A549 (cell line): ENCODE measurements at regions not wholly inside any gene's neighbourhood (a gene's known extent, or its start where the extent isn't known, plus 50 kb on each side); places are given as distances from the start of the nearest gene placed in this dataset.

Source experiments
- ATAC-seq, 2 experiments: fragments of 200-7000 bp in 1 of 2; fragments of >200 bp in 1 of 2; cut with Nextera tagmentation in 1 of 2; cut with Tn5 transposase in 1 of 2; 3 replicates each; pipeline versions ENCODE4 v1.8.0 to v1.9.1; 2018 to 2020; ENCODE audit warnings: mild to moderate bottlenecking in 1 of 2, moderate library complexity in 1 of 2
- CTCF ChIA-PET: fragments of 300-600 bp; sonication (Branson Sonifier 250); formaldehyde crosslinking; extraction: SDS; loops from one replicate; lab custom pipeline; 2021; ENCODE audit warnings: antibody characterized with exemption, inconsistent platforms; lab: Yijun Ruan, JAX
- POLR2A ChIA-PET: fragments of 350-600 bp; formaldehyde crosslinking; extraction: SDS; loops from one replicate; lab custom pipeline; 2021; ENCODE audit warnings: antibody characterized with exemption, inconsistent platforms; lab: Yijun Ruan, JAX
- DNase-seq, 2 experiments: peaks; one replicate each; pipeline versions ENCODE4 v3.0.0 to v3.0.0-alpha.2; 2011 to 2016; ENCODE audit warnings: low read depth in 1 of 2, low spot score in 1 of 2
- FAIRE-seq: peaks from 2 replicates; lab custom pipeline; 2011; peaks lifted over from hg19 to GRCh38; lab: Jason Lieb, UNC
- H3K27ac ChIP-seq, 2 experiments: fragments of >200 bp; sonication (Bioruptor Twin); formaldehyde crosslinking; 3 replicates each; pipeline ENCODE4 v1.5.1; 2016 to 2017
- H3K4me1 ChIP-seq: fragments of >200 bp; sonication (Bioruptor Twin); formaldehyde crosslinking; 3 replicates; pipeline ENCODE4 v1.6.1; 2016
- H3K4me2 ChIP-seq: fragments of >200 bp; sonication (Bioruptor Twin); formaldehyde crosslinking; 3 replicates; pipeline ENCODE4 v1.6.1; 2016
- H3K4me3 ChIP-seq: fragments of >200 bp; sonication (Bioruptor Twin); formaldehyde crosslinking; 3 replicates; pipeline ENCODE4 v1.5.1; 2016
- H3K9me3 ChIP-seq: fragments of >200 bp; sonication (Bioruptor Twin); formaldehyde crosslinking; 3 replicates; pipeline ENCODE4 v1.6.1; 2016
- BHLHE40 ChIP-seq: IDR thresholded peaks from 2 replicates; pipeline ENCODE4 v1.6.1; 2012; ENCODE audit warnings: low read depth, low read length, inconsistent platforms
- CBX2 ChIP-seq: fragments of 200-600 bp; sonication (generic); IDR thresholded peaks from 2 replicates; pipeline ENCODE4 v1.6.1; 2016; ENCODE audit warnings: low read depth, mild to moderate bottlenecking, borderline replicate concordance
- CEBPB ChIP-seq, 2 experiments: fragments of >200 bp in 1 of 2; sonication (Bioruptor Twin) in 1 of 2; formaldehyde crosslinking in 1 of 2; IDR thresholded peaks; 2 replicates each; pipeline ENCODE4 v1.6.1; 2012 to 2016
- ESRRA ChIP-seq: fragments of 150-350 bp; IDR thresholded peaks from 2 replicates; pipeline ENCODE4 v1.6.1; 2014; ENCODE audit warnings: mild to moderate bottlenecking, low read length, borderline replicate concordance
- FOSB ChIP-seq: fragments of 250-450 bp; sonication (Bioruptor Pico); IDR thresholded peaks from 2 replicates; pipeline ENCODE4 v1.5.0; 2020; ENCODE audit warnings: mild to moderate bottlenecking, moderate library complexity
- FOXS1 ChIP-seq: fragments of 250-450 bp; sonication (Bioruptor Pico); IDR thresholded peaks from 2 replicates; pipeline ENCODE4 v1.5.0; 2020; ENCODE audit warnings: mild to moderate bottlenecking, moderate library complexity
- HOXA7 ChIP-seq: fragments of 250-450 bp; sonication (Bioruptor Pico); IDR thresholded peaks from 2 replicates; pipeline ENCODE4 v1.5.0; 2020; ENCODE audit warnings: mild to moderate bottlenecking, moderate library complexity
- HOXB5 ChIP-seq: fragments of 250-450 bp; sonication (Bioruptor Pico); IDR thresholded peaks from 2 replicates; pipeline ENCODE4 v1.5.0; 2020; ENCODE audit warnings: mild to moderate bottlenecking, moderate library complexity
- KDM5A ChIP-seq: fragments of 200-600 bp; sonication (generic); IDR thresholded peaks from 2 replicates; pipeline ENCODE4 v1.6.1; 2016; ENCODE audit warnings: antibody characterized with exemption, mild to moderate bottlenecking
- NR3C1 ChIP-seq: fragments of >200 bp; sonication (Bioruptor Twin); formaldehyde crosslinking; IDR thresholded peaks from 3 replicates; pipeline ENCODE4 v1.6.1; 2017
- PHF8 ChIP-seq: fragments of 200-600 bp; sonication (generic); IDR thresholded peaks from 2 replicates; pipeline ENCODE4 v1.6.1; 2016; ENCODE audit warnings: low read depth, mild to moderate bottlenecking, antibody characterized with exemption, moderate library complexity, borderline replicate concordance
- RARB ChIP-seq: fragments of 250-450 bp; sonication (Bioruptor Pico); IDR thresholded peaks from 2 replicates; pipeline ENCODE4 v1.8.0; 2021; ENCODE audit warnings: mild to moderate bottlenecking, moderate library complexity
- RCOR1 ChIP-seq: fragments of 150-350 bp; IDR thresholded peaks from 2 replicates; pipeline ENCODE4 v1.6.1; 2014; ENCODE audit warnings: antibody characterized with exemption, low read length, low read depth
- RNF2 ChIP-seq: fragments of 200-600 bp; sonication (generic); IDR thresholded peaks from 2 replicates; pipeline ENCODE4 v1.6.1; 2016; ENCODE audit warnings: low read depth, mild to moderate bottlenecking, antibody characterized with exemption, moderate library complexity, borderline replicate concordance
- SREBF2 ChIP-seq: fragments of 450-650 bp; IDR thresholded peaks from 2 replicates; pipeline ENCODE4 v1.6.1; 2014; ENCODE audit warnings: mild to moderate bottlenecking, moderate library complexity
- TFCP2L1 ChIP-seq: fragments of 250-450 bp; sonication (Bioruptor Pico); IDR thresholded peaks from 2 replicates; pipeline ENCODE4 v1.5.0; 2021; ENCODE audit warnings: mild to moderate bottlenecking
- ZSCAN20 ChIP-seq: fragments of 250-450 bp; sonication (Bioruptor Pico); IDR thresholded peaks from 2 replicates; pipeline ENCODE4 v1.8.0; 2022; ENCODE audit warnings: mild to moderate bottlenecking, moderate library complexity
- WGBS: methylation state at CpG from one replicate; pipeline ENCODE4 v1.1.6; 2017; ENCODE audit errors: missing lambda C conversion rate; 5-methylcytosine and 5-hydroxymethylcytosine counted together
- TF ChIP-seq, protein P1 (sequence below): fragments of 250-450 bp; sonication (Bioruptor Pico); IDR thresholded peaks from 2 replicates; pipeline ENCODE4 v1.5.0; 2021; ENCODE audit warnings: mild to moderate bottlenecking, moderate library complexity, borderline replicate concordance
- TF ChIP-seq, protein P2 (sequence below): fragments of >200 bp; sonication (Bioruptor Twin); formaldehyde crosslinking; IDR thresholded peaks from 3 replicates; pipeline ENCODE4 v1.6.1; 2016
- TF ChIP-seq, protein P3 (sequence below): fragments of >200 bp; sonication (Bioruptor Twin); formaldehyde crosslinking; IDR thresholded peaks from 3 replicates; pipeline ENCODE4 v1.5.1; 2016
- TF ChIP-seq, protein P4 (sequence below): fragments of 250-450 bp; sonication (Bioruptor Pico); IDR thresholded peaks from 2 replicates; pipeline ENCODE4 v1.5.0; 2020; ENCODE audit warnings: low read depth, mild to moderate bottlenecking, moderate library complexity
- TF ChIP-seq, protein P5 (sequence below): IDR thresholded peaks from 2 replicates; pipeline ENCODE4 v1.6.1; 2012; ENCODE audit warnings: low read depth, borderline replicate concordance
- TF ChIP-seq, protein P6 (sequence below): IDR thresholded peaks from 2 replicates; pipeline ENCODE4 v1.6.1; 2012

DNA sequence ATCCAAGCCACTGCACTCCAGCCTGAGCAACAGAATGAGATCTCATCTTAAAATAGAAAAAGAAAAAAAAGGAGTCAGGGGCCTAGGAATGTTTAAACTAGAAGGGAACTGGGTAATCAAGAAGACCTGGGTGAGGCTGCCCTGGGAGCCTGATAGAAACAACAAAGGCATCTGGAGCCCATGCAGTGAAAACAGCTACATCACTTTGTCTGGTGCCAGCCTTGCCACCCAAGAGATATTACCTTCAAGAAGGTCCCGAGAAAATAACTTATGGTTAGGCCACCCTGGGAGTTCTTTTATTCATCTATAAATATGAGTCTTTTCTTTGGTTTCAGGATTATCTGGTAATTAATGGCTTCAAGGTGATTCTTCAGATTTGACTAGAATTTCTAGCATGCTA is 412.1 kb downstream of the METTL15 start:
- Histone ChIP-seq H3K27ac (peak overlapping the region in 1 of 2 experiments; percentile 29; a peak in 1 of 6 replicates), H3K4me1 (no peaks in the 10 kb centered on the region), H3K4me3 (no peak overlapping the region), H3K9me3 (peaks cover 15% of the 10 kb centered on the region), H3K4me2 (no peak overlapping the region)
- DNase-seq (no peak), FAIRE-seq (no peak), ATAC-seq (no peak)
- 88% methylated on average over 1 of the region's 1 CpG for WGBS
- TF ChIP-seq PHF8, result no peak
- no peak for TF ChIP-seq RNF2
- TF ChIP-seq, protein P1, sequence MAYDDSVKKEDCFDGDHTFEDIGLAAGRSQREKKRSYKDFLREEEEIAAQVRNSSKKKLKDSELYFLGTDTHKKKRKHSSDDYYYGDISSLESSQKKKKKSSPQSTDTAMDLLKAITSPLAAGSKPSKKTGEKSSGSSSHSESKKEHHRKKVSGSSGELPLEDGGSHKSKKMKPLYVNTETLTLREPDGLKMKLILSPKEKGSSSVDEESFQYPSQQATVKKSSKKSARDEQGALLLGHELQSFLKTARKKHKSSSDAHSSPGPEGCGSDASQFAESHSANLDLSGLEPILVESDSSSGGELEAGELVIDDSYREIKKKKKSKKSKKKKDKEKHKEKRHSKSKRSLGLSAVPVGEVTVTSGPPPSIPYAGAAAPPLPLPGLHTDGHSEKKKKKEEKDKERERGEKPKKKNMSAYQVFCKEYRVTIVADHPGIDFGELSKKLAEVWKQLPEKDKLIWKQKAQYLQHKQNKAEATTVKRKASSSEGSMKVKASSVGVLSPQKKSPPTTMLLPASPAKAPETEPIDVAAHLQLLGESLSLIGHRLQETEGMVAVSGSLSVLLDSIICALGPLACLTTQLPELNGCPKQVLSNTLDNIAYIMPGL, result no peak
- no peak for TF ChIP-seq BHLHE40
- TF ChIP-seq, protein P2, sequence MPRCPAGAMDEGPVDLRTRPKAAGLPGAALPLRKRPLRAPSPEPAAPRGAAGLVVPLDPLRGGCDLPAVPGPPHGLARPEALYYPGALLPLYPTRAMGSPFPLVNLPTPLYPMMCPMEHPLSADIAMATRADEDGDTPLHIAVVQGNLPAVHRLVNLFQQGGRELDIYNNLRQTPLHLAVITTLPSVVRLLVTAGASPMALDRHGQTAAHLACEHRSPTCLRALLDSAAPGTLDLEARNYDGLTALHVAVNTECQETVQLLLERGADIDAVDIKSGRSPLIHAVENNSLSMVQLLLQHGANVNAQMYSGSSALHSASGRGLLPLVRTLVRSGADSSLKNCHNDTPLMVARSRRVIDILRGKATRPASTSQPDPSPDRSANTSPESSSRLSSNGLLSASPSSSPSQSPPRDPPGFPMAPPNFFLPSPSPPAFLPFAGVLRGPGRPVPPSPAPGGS, result no peak
- TF ChIP-seq FOXS1, result no peak
- no peak for TF ChIP-seq TFCP2L1 (CRISPR knock-in tag)
- TF ChIP-seq, protein P3, sequence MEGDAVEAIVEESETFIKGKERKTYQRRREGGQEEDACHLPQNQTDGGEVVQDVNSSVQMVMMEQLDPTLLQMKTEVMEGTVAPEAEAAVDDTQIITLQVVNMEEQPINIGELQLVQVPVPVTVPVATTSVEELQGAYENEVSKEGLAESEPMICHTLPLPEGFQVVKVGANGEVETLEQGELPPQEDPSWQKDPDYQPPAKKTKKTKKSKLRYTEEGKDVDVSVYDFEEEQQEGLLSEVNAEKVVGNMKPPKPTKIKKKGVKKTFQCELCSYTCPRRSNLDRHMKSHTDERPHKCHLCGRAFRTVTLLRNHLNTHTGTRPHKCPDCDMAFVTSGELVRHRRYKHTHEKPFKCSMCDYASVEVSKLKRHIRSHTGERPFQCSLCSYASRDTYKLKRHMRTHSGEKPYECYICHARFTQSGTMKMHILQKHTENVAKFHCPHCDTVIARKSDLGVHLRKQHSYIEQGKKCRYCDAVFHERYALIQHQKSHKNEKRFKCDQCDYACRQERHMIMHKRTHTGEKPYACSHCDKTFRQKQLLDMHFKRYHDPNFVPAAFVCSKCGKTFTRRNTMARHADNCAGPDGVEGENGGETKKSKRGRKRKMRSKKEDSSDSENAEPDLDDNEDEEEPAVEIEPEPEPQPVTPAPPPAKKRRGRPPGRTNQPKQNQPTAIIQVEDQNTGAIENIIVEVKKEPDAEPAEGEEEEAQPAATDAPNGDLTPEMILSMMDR, result no peak
- no peak for TF ChIP-seq RCOR1
- no peak for TF ChIP-seq KDM5A
- no peak for TF ChIP-seq NR3C1
- TF ChIP-seq SREBF2, result no peak
- TF ChIP-seq HOXB5 (CRISPR knock-in tag), result no peak
- TF ChIP-seq, protein P4, sequence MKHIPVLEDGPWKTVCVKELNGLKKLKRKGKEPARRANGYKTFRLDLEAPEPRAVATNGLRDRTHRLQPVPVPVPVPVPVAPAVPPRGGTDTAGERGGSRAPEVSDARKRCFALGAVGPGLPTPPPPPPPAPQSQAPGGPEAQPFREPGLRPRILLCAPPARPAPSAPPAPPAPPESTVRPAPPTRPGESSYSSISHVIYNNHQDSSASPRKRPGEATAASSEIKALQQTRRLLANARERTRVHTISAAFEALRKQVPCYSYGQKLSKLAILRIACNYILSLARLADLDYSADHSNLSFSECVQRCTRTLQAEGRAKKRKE (CRISPR knock-in tag), result no peak
- TF ChIP-seq ZSCAN20 (CRISPR knock-in tag), result no peak
- TF ChIP-seq FOSB, result no peak
- TF ChIP-seq CBX2, result no peak
- TF ChIP-seq RARB (CRISPR knock-in tag), result no peak
- no peak for TF ChIP-seq CEBPB (IDR thresholded peaks at IDR 0.05)
- TF ChIP-seq, protein P5, sequence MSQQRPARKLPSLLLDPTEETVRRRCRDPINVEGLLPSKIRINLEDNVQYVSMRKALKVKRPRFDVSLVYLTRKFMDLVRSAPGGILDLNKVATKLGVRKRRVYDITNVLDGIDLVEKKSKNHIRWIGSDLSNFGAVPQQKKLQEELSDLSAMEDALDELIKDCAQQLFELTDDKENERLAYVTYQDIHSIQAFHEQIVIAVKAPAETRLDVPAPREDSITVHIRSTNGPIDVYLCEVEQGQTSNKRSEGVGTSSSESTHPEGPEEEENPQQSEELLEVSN, result no peak
- CTCF ChIA-PET, result no interaction called here
- POLR2A ChIA-PET, result no interaction called here

DNA sequence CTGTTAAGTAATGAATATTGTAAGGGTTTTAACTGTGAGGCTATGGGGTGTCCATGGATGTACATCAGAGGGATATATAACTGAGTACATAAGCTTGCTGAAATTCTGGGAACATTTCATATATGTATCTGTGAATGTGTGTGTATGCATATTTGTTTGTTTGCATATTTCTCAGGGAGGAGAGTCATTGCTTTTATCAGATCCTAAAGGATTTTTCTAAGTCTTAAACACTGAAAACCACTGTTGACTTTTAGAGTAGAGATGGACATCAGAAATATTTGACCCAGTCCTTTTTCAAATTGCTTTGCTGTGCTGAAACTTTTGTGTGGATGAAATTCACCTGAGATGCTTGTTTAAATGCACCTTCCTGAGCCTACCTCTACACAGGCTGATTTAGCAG is 410.6 kb downstream of the METTL15 start:
- CTCF ChIA-PET, result no interaction called here
- Histone ChIP-seq H3K9me3 (peaks cover 6% of the 10 kb centered on the region; the same call in 2 of the 3 replicates), H3K4me2 (no peak overlapping the region), H3K4me1 (no peaks in the 10 kb centered on the region), H3K27ac (no peak overlapping the region), H3K4me3 (no peak overlapping the region)
- ATAC-seq, result no peak
- no peak for DNase-seq
- no peak for TF ChIP-seq PHF8
- no peak for TF ChIP-seq HOXA7
- TF ChIP-seq ESRRA, result no peak
- TF ChIP-seq, protein P6, sequence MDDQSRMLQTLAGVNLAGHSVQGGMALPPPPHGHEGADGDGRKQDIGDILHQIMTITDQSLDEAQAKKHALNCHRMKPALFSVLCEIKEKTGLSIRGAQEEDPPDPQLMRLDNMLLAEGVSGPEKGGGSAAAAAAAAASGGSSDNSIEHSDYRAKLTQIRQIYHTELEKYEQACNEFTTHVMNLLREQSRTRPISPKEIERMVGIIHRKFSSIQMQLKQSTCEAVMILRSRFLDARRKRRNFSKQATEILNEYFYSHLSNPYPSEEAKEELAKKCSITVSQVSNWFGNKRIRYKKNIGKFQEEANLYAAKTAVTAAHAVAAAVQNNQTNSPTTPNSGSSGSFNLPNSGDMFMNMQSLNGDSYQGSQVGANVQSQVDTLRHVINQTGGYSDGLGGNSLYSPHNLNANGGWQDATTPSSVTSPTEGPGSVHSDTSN, result no peak
- no peak for TF ChIP-seq NR3C1
- no peak for FAIRE-seq
- POLR2A ChIA-PET, result no interaction called here
